ENCODE measurements at regions not wholly inside any gene's neighbourhood (a gene's known extent, or its start where the extent isn't known, plus 50 kb on each side); places are given as distances from the start of the nearest gene placed in this dataset.

GRCh38 chr6:146881228-146882181 is 282.7 kb downstream of the ADGB start:
- H3K4me3 ChIP-seq (ENCODE audit: low read depth, low read length) = no peak overlapping the region
- no peak for TF ChIP-seq CTCF (IDR thresholded peaks at IDR 0.05; ENCODE audit: insufficient read depth, low read depth, low read length)
- DNase-seq (ENCODE audit: low read depth) = peak; percentile 51

DNA sequence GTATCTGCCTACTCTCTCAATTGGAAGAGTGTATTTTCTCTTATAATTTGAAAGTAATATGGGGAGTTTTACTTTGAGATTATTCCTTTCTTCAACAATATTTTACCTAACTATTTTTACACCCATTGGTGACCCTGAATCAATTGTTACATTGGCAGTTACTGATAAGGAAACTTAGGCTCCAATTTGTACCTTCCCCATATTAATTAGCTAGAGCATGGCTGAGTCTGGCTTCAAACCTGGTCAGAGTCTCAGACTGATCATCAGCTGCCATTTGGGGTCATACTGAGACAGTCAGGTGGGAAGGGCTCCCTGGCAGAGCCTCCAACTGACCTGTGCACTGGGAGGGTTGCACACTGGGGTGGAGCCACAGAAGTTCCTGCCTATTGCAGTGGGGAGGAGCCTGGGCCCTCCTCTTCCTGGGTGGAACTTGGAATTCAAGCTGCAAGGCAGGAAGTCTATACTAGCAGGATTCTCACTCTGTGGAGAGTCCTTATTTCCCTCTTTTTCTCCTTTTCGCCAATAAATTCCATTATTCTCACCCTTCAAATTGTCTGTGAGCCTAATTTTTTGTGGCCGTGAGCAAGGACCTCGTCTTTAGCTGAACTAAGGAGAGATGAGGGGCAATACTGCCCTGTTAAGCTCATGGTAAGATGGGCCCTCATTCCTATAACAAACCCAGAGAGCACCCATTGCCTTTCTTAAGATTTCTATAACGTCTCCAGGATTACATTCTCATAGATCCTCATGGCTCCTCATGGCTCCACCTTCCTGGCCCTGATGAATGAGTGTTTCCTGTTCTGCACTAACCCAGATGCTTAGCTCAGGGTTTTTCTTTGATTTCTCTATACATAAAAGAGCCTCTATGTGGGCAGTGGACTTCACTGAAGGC is 285.1 kb downstream of the ADGB start:
- DNase-seq (ENCODE audit: low read depth) = no peak
- TF ChIP-seq CTCF (IDR thresholded peaks at IDR 0.05; ENCODE audit: insufficient read depth, low read depth, low read length) = no peak
- no peak overlapping the region for H3K4me3 ChIP-seq (ENCODE audit: low read depth, low read length)

DNA sequence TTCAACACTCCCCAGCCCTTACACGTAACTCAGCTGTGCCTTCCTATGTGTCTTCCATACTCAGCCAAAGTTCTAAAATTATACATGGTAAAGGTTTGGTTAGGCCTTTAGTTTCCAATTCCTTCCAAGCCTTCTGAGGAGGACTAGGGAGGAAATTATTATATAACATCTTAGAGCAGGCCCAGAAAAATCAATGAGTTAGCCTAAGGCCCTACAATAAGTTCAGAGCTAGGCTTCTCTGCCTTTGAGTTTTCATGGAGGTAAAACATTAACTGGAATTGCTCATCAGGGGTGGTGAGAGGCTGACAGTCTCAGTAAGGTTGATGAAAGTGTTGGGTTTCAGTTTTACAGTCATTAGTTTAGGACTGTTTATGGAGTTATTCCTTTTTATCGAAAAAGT is 286.0 kb downstream of the ADGB start:
- no peak overlapping the region for H3K4me3 ChIP-seq (ENCODE audit: low read depth, low read length)
- no peak for DNase-seq (ENCODE audit: low read depth)
- no peak for TF ChIP-seq CTCF (IDR thresholded peaks at IDR 0.05; ENCODE audit: insufficient read depth, low read depth, low read length)

- DNase-seq (ENCODE audit: low read depth) = no peak
- no peak overlapping the region for H3K4me3 ChIP-seq (ENCODE audit: low read depth, low read length)
- TF ChIP-seq CTCF (IDR thresholded peaks at IDR 0.05; ENCODE audit: insufficient read depth, low read depth, low read length) = no peak
Measured at GRCh38 chr6:146885708-146886457, 287.1 kb downstream of the ADGB start.

GRCh38 chr6:146886587-146887446 is 288.0 kb downstream of the ADGB start:
- no peak overlapping the region for H3K4me3 ChIP-seq (ENCODE audit: low read depth, low read length)
- no peak for TF ChIP-seq CTCF (IDR thresholded peaks at IDR 0.05; ENCODE audit: insufficient read depth, low read depth, low read length)
- no peak for DNase-seq (ENCODE audit: low read depth)

Data from fibroblast of villous mesenchyme (primary cell).